MM.1S (cell line): ENCODE measurements at regions not wholly inside any gene's neighbourhood (a gene's known extent, or its start where the extent isn't known, plus 50 kb on each side); places are given as distances from the start of the nearest gene placed in this dataset.

Source experiments
- EZH2 ChIP-seq: fragments of 300-600 bp; sonication (generic); optimal IDR thresholded peaks from 2 replicates; pipeline ENCODE3; 2017; ENCODE audit warnings: low read depth, mild to moderate bottlenecking, antibody characterized with exemption, low read length, mixed read lengths
- TF ChIP-seq, protein P1 (sequence below): fragments of 300-600 bp; sonication (generic); IDR thresholded peaks from 2 replicates; pipeline ENCODE4 v1.5.1; 2016; ENCODE audit warnings: antibody characterized with exemption, low read length, mixed read lengths

DNA sequence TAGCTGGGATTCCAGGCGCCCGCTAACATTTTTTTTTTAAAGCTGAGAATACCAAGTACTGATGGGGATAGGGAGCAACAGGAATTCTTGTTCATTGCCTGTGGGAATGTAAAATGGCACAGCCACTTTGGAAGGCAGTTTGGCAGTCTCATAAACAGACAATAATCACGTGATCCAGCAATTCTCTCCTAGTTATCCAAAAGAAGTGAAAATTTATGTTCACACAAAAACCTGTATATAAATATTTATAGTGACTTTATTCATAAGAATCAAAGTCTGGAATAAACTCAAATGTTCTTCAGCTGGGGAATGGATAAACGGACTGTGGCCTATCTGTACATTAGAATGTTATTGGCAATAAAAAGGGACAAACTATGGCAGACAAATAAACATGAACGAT lies 72.5 kb upstream of the NEO1 start:
- TF ChIP-seq, protein P1, sequence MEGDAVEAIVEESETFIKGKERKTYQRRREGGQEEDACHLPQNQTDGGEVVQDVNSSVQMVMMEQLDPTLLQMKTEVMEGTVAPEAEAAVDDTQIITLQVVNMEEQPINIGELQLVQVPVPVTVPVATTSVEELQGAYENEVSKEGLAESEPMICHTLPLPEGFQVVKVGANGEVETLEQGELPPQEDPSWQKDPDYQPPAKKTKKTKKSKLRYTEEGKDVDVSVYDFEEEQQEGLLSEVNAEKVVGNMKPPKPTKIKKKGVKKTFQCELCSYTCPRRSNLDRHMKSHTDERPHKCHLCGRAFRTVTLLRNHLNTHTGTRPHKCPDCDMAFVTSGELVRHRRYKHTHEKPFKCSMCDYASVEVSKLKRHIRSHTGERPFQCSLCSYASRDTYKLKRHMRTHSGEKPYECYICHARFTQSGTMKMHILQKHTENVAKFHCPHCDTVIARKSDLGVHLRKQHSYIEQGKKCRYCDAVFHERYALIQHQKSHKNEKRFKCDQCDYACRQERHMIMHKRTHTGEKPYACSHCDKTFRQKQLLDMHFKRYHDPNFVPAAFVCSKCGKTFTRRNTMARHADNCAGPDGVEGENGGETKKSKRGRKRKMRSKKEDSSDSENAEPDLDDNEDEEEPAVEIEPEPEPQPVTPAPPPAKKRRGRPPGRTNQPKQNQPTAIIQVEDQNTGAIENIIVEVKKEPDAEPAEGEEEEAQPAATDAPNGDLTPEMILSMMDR: no peak
- TF ChIP-seq EZH2: no peak
